SK-N-SH (cell line): ENCODE measurements at regions not wholly inside any gene's neighbourhood (a gene's known extent, or its start where the extent isn't known, plus 50 kb on each side); places are given as distances from the start of the nearest gene placed in this dataset.

Source experiments
- CTCF ChIA-PET: fragments of 300-600, 350-600 bp; formaldehyde crosslinking; extraction: SDS; loops from one replicate; lab custom pipeline; 2021; lab: Yijun Ruan, JAX
- POLR2A ChIA-PET: fragments of 350-600 bp; sonication (Branson Sonifier 250); formaldehyde crosslinking; extraction: SDS; loops from one replicate; lab custom pipeline; 2020; ENCODE audit warnings: antibody characterized with exemption, inconsistent platforms; lab: Yijun Ruan, JAX
- DNase-seq: peaks from one replicate; pipeline ENCODE4 v3.0.0; 2012
- H2AFZ ChIP-seq: fragments of 200-600 bp; sonication (generic); 2 replicates; pipeline ENCODE4 v1.8.1; 2016; ENCODE audit warnings: antibody characterized with exemption, mild to moderate bottlenecking, low read depth
- H3F3A ChIP-seq: fragments of 200-600 bp; sonication (generic); replicated peaks from 2 replicates; pipeline ENCODE3; 2016; ENCODE audit warnings: antibody characterized with exemption, mild to moderate bottlenecking; ENCODE audit not compliant: insufficient read depth
- H3K27ac ChIP-seq, 2 experiments: fragments of 200-500 bp in 1 of 2; fragments of 200-600 bp in 1 of 2; sonication (Bioruptor generic) in 1 of 2; sonication (generic), shearing (Covaris generic) in 1 of 2; 2 replicates each; pipeline versions ENCODE4 v1.5.1 to v1.6.1; 2014 to 2016; ENCODE audit warnings: low read depth in 2 of 2, inconsistent platforms in 1 of 2, low read length in 1 of 2, mild to moderate bottlenecking in 1 of 2, mixed read lengths in 1 of 2
- H3K27me3 ChIP-seq: fragments of 200-600 bp; sonication (generic), shearing (Covaris generic); 2 replicates; pipeline ENCODE4 v1.6.1; 2016; ENCODE audit warnings: mixed run types; ENCODE audit not compliant: insufficient read depth
- H3K36me3 ChIP-seq, 2 experiments: fragments of 200-500 bp in 1 of 2; fragments of 200-600 bp in 1 of 2; sonication (Bioruptor generic) in 1 of 2; sonication (generic) in 1 of 2; replicated peaks in 1 of 2; 2 replicates each; pipeline versions ENCODE3 to v1.5.1; 2014 to 2016; ENCODE audit warnings: low read length in 1 of 2, mild to moderate bottlenecking in 1 of 2; ENCODE audit not compliant: insufficient read depth in 2 of 2, control insufficient read depth in 1 of 2
- H3K4me1 ChIP-seq, 2 experiments: fragments of 200-500 bp in 1 of 2; fragments of 200-600 bp in 1 of 2; sonication (Bioruptor generic) in 1 of 2; sonication (generic), shearing (Covaris generic) in 1 of 2; 2 replicates each; pipeline versions ENCODE4 v1.5.1 to v1.6.1; 2014 to 2016; ENCODE audit warnings: low read depth in 1 of 2, low read length in 1 of 2, mixed run types in 1 of 2; ENCODE audit not compliant: insufficient read depth in 2 of 2, control insufficient read depth in 1 of 2
- H3K4me2 ChIP-seq: fragments of 200-600 bp; sonication (generic), shearing (Covaris generic); 2 replicates; pipeline ENCODE4 v1.6.1; 2017; ENCODE audit warnings: mixed run types
- H3K4me3 ChIP-seq, 2 experiments: fragments of 200-500 bp in 1 of 2; fragments of 200-600 bp in 1 of 2; sonication (Bioruptor generic) in 1 of 2; sonication (generic), shearing (Covaris generic) in 1 of 2; 2 replicates each; pipeline versions ENCODE4 v1.5.1 to v1.8.1; 2014 to 2016; ENCODE audit warnings: low read depth in 2 of 2, inconsistent platforms in 1 of 2, low read length in 1 of 2, mild to moderate bottlenecking in 1 of 2, mixed read lengths in 1 of 2, moderate library complexity in 1 of 2
- H3K79me2 ChIP-seq: fragments of 200-600 bp; sonication (generic); 2 replicates; pipeline ENCODE4 v1.8.1; 2017; ENCODE audit warnings: mild to moderate bottlenecking; ENCODE audit not compliant: insufficient read depth
- H3K9ac ChIP-seq: fragments of 200-600 bp; sonication (generic); 2 replicates; pipeline ENCODE4 v1.6.1; 2017; ENCODE audit warnings: mixed run types
- H3K9me2 ChIP-seq: fragments of 200-600 bp; sonication (generic); 2 replicates; pipeline ENCODE4 v1.6.1; 2017; ENCODE audit warnings: mixed run types
- H3K9me3 ChIP-seq: fragments of 200-600 bp; sonication (generic); 2 replicates; pipeline ENCODE4 v1.6.1; 2017; ENCODE audit warnings: mixed run types, mild to moderate bottlenecking, moderate library complexity
- H4K20me1 ChIP-seq: fragments of 200-600 bp; sonication (generic); 2 replicates; pipeline ENCODE4 v1.6.1; 2017; ENCODE audit warnings: mild to moderate bottlenecking, mixed run types; ENCODE audit not compliant: insufficient read depth
- CHD2 ChIP-seq: fragments of 150-350 bp; IDR thresholded peaks from 2 replicates; pipeline ENCODE4 v1.6.1; 2018; ENCODE audit warnings: low read length; ENCODE audit not compliant: partially characterized antibody
- ELF1 ChIP-seq: IDR thresholded peaks from 2 replicates; pipeline ENCODE4 v1.4.0; 2012
- EP300 ChIP-seq, 2 experiments: IDR thresholded peaks; 2 replicates each; pipeline versions ENCODE4 v1.4.0 to v1.6.1; 2012; ENCODE audit warnings: borderline replicate concordance in 1 of 2, low read depth in 1 of 2, low read length in 1 of 2
- EZH2phosphoT487 ChIP-seq: fragments of 200-600 bp; sonication (generic); IDR thresholded peaks from 2 replicates; pipeline ENCODE4 v1.6.1; 2017; ENCODE audit warnings: low read depth, mixed run types, mild to moderate bottlenecking, antibody characterized with exemption, moderate library complexity, borderline replicate concordance
- GABPA ChIP-seq: IDR thresholded peaks from 2 replicates; pipeline ENCODE4 v1.4.0; 2012; ENCODE audit warnings: low read depth, mild to moderate bottlenecking
- GATA2 ChIP-seq: sonication (generic); formaldehyde crosslinking; IDR thresholded peaks from 2 replicates; pipeline ENCODE4 v1.5.0; 2020; ENCODE audit warnings: mild to moderate bottlenecking, missing genetic modification reagents
- IRF3 ChIP-seq: fragments of 150-350 bp; IDR thresholded peaks from 2 replicates; pipeline ENCODE4 v1.6.1; 2016; ENCODE audit warnings: mild to moderate bottlenecking, low read depth, low read length
- MAX ChIP-seq: IDR thresholded peaks from 2 replicates; pipeline ENCODE4 v1.4.0; 2012; ENCODE audit warnings: low read depth
- MEF2A ChIP-seq: IDR thresholded peaks from 2 replicates; pipeline ENCODE4 v1.4.0; 2012; ENCODE audit warnings: low read depth, borderline replicate concordance
- NRF1 ChIP-seq: IDR thresholded peaks from 2 replicates; pipeline ENCODE4 v1.6.1; 2012; ENCODE audit warnings: low read depth, mild to moderate bottlenecking, low read length
- POLR2AphosphoS5 ChIP-seq: IDR thresholded peaks from 2 replicates; pipeline ENCODE4 v1.6.1; 2012; ENCODE audit warnings: low read depth, low read length
- RAD21 ChIP-seq: IDR thresholded peaks from 2 replicates; pipeline ENCODE4 v1.6.1; 2012; ENCODE audit warnings: mild to moderate bottlenecking, low read length
- REST ChIP-seq: IDR thresholded peaks from 2 replicates; pipeline ENCODE4 v1.6.1; 2012; ENCODE audit warnings: mild to moderate bottlenecking, low read depth, low read length, moderate library complexity
- RXRA ChIP-seq: IDR thresholded peaks from 2 replicates; pipeline ENCODE4 v1.4.0; 2012; ENCODE audit warnings: low read depth, mild to moderate bottlenecking, borderline replicate concordance
- TCF12 ChIP-seq: IDR thresholded peaks from 2 replicates; pipeline ENCODE4 v1.4.0; 2012
- ZBTB33 ChIP-seq: IDR thresholded peaks from 2 replicates; pipeline ENCODE4 v1.4.0; 2012; ENCODE audit warnings: low read depth, borderline replicate concordance
- WGBS: methylation state at CpG from one replicate; pipeline ENCODE4 v1.1.6; 2017; ENCODE audit warnings: low lambda C conversion rate; 5-methylcytosine and 5-hydroxymethylcytosine counted together

GRCh38 chr13:87314822-87315221 lies 356.3 kb upstream of the SLITRK5 start:
- no peak overlapping the region for H3K4me3 ChIP-seq
- CTCF ChIA-PET: no interaction called here
- POLR2A ChIA-PET: no interaction called here
- no peak overlapping the region for H2AFZ ChIP-seq
- H3K4me1 ChIP-seq: no peaks in the 10 kb centered on the region
- no peak for DNase-seq
- no peaks in the 10 kb centered on the region for H3K9me3 ChIP-seq
- no peaks in the 10 kb centered on the region for H3K36me3 ChIP-seq
- H4K20me1 ChIP-seq: no peaks in the 10 kb centered on the region
- H3K27ac ChIP-seq: no peak overlapping the region
- H3K9ac ChIP-seq: no peak overlapping the region
- WGBS: 5% methylated on average over 1 of the region's 1 CpG
- no peak overlapping the region for H3K4me2 ChIP-seq
- H3K9me2 ChIP-seq: no peaks in the 10 kb centered on the region
- TF ChIP-seq GATA2 (CRISPR knock-in tag): no peak
- no peak for TF ChIP-seq TCF12
- TF ChIP-seq ZBTB33: no peak
- TF ChIP-seq GABPA: no peak
- no peak for TF ChIP-seq RAD21
- TF ChIP-seq MAX: no peak
- TF ChIP-seq EZH2phosphoT487: no peak
- TF ChIP-seq EP300 (IDR thresholded peaks at IDR 0.05; ENCODE audit: borderline replicate concordance in 1 of 2, low read depth in 1 of 2, low read length in 1 of 2): no peak
- no peak for TF ChIP-seq NRF1
- TF ChIP-seq ELF1: no peak
- TF ChIP-seq IRF3: no peak
- TF ChIP-seq REST: no peak
- no peak for TF ChIP-seq RXRA
- no peak for TF ChIP-seq CHD2
- no peak for TF ChIP-seq POLR2AphosphoS5
- TF ChIP-seq MEF2A: no peak
- no peaks in the 10 kb centered on the region for H3K79me2 ChIP-seq
- H3K27me3 ChIP-seq: no peaks in the 10 kb centered on the region
- H3F3A ChIP-seq: no peaks in the 10 kb centered on the region
